Activated CD8-positive, alpha-beta memory T cell treated with anti-CD3 and anti-CD28 coated beads, Interleukin-2, amount 50 U/mL, for 4 hours (primary cell): ENCODE measurements at regions not wholly inside any gene's neighbourhood (a gene's known extent, or its start where the extent isn't known, plus 50 kb on each side); places are given as distances from the start of the nearest gene placed in this dataset.

Source experiments
- DNase-seq: peaks from one replicate; pipeline ENCODE4 v3.0.0-alpha.2; 2020

- DNase-seq: no peak
Observed at GRCh38 chr16:80418517-80419355, 122.1 kb upstream of the DYNLRB2 start.

GRCh38 chr16:80417706-80418271 lies 123.0 kb upstream of the DYNLRB2 start:
- DNase-seq: no peak

DNA sequence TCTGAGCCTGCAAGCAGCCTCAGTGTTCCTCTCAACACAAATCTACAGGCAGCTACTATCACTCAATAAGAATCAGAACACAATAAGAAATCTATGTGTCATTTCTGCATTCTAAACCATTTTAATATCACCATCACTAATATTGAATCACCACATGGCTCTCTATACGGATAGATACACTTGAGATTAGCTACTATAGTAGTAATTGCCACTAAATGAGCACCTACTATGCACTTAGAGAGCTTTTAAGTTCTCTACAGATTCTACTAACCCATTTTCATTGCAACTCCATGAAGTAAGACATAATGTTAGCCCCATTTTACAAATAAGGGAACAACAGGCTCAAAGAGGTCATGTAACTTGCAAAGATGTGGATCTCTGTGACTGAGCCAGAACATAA lies 132.8 kb upstream of the DYNLRB2 start:
- DNase-seq: no peak

DNA sequence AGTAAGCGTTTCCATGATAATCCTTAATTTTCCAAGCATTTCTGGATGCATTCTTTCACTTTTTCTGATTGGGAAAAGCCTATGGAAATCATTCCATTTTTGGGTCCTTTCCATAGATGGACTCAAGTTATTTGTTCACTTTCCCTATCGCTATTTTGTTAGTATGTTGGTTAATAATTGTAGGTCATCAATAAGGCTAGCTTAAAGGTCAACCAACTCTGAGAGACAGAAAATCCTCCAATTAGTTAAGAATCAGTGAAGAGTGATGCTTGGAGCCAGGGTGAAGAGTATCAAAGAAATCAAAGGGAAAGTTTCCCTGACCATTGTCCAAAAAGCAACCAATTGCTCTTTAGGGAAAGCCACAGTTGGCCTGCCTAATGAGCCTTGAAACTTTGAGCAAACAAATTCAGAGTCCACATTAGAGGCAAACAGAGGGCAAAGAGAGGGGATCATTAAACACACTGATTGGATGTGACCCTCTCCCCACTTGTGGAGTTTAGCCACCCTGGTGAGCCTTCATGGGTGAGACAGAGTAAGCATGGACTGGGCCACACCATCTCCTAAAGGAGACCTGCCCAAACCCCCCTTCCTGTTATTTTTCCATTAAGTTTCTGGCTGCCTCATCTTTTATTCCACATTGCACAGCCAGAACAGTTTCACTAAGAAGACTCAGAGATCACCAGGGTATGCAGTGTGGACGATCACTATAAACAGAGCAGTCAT lies 133.4 kb upstream of the DYNLRB2 start:
- no peak for DNase-seq

DNA sequence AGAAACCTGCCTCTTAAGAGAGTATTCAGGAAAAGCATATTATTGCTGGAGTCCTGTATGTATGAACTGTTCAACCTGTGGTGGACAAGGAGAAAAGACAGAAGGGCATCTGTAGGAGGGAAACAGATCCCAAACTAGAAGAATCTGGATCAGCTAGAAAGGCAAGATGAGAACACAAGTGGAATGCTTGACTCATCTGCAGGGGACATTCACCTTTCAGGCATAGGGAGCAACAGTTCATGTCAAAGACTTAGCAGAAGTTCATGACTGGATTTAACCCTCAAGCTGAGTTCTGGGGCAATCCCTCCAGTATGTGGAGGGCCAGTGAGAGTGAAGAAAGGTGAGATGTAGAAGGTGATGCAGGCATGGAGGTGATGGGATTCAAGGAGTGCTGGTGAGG lies 135.9 kb upstream of the DYNLRB2 start:
- DNase-seq: no peak

DNA sequence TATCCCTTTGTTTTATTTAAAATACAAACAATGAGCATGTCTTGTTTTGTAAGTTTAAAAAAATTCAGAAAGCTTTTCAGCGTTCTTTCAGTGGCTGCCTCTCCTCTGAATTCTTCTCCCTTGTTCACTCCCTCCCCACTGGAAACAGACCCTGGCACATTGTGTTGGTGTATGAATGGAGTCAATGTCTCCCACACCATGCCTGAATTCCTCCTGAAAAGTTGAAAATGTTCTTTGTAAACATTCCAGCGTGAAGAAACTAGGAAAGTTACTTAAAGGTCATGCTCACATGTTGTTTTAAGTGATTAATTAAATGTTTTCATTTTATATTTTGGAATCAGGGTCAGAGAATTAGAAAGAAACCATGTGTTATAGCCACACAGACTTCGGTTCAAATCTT lies 136.9 kb upstream of the DYNLRB2 start:
- no peak for DNase-seq

- DNase-seq: no peak
Observed at GRCh38 chr16:80390871-80391489, 149.8 kb upstream of the DYNLRB2 start.

DNA sequence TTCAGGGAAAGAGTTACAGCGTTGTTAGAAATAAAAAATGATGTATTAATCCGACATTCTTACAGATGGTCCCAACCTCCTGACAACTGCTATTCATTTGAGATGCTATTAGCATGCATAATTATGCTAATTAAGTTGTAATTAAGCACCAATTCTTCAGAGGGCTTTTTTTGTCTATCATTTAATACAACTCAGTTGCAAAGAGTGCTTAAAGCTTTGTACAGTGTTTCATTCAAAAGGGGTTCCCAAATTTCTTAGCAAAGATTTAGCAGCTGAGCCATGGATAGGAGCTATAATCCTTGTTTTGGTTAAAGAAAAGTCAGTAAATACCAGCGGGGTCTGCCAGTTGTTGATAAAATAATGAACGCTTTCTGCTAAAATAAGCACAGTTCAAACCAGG lies 150.7 kb upstream of the DYNLRB2 start:
- DNase-seq: no peak

GRCh38 chr16:80389338-80389737 lies 151.5 kb upstream of the DYNLRB2 start:
- no peak for DNase-seq

DNA sequence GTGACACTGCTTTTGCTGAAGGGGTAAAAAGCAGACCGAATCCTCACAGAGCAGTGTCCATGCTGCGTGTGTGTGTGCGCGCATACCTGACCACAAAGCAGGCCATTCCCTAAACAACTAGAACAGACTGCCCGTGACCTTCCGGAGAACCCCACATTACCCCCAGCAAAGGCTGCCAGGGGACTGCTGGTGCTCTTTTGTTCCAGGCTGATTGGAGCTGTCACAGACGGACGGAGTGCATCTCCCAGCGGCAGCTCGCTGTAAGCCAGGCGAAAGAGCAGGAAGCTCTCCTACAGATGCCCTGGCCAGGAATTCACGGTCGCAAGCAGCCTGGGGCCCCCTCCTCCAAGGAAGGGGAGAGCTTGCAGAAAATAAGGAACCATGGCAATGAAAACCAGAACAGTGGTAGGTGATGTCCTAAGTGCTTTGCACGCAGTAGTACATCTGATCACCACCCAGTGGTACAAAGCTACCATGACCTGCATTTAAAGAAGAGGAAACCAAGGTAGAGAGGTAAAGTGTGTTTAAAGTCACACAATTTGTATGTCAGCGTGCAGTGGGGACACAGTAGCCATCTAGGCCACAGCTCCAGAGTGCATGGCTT lies 153.4 kb upstream of the DYNLRB2 start:
- DNase-seq: no peak

- no peak for DNase-seq
Observed at GRCh38 chr16:80384862-80385261, 155.9 kb upstream of the DYNLRB2 start.

DNA sequence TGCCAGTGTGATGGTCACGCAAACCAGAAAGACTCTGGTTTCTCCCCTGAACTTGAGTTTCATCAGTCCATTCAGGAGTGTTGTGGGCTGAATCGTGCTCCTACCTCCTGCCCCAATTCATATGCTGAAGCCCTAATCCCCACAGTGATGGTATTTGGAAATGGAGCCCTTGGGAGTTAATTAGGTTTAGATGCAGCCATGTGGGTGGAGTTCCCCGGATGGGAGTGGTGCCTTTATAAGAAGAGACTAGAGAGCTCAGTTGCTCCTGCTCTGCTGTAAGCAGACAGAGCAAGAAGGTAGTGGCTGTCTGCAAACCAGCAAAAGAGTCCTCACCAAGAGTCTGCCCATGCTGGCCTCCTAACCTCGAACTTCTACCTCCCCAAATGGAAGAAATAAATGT lies 160.3 kb upstream of the DYNLRB2 start:
- no peak for DNase-seq

DNA sequence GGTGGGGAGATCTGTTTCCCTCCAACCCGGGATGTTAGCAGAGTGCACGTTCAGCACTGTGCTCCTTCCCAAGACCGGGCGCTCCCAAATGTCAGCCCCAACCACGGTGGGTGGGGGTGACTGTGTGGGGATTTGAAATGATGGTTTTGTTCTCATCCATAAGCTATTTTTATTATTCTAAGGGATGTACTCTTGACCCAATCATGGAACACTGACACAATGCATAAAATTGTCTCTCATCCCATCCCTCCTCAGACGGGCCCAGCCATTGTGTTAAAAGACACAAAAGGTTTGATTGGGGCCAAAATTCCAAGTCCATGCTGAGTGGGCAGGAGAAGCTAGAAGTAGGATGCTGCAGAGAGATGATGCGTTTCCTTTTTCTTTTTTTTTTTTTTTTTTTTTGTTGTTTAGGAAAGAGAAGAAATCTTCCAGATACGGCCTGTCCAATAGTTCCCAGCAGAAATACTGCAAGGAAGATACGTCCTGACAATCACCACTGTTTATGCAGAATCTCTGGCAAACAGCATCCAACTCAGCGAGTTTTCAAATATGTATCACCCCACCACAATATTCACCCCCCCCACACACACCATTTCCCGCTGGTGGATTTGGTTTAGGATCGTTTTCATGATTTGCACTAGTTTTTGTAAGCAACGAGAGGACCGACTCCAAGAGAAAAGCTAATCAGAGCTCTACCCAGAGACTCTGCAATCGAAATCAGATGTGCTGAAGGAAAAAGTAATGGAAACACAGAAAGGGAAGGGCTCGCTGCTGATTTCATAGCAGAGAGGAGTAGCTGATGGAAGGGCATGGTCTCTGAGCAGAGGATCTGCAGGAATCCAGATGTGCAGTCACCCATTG lies 163.5 kb upstream of the DYNLRB2 start:
- DNase-seq: no peak

- DNase-seq: no peak
Observed at GRCh38 chr16:80375973-80376372, 164.8 kb upstream of the DYNLRB2 start.

DNA sequence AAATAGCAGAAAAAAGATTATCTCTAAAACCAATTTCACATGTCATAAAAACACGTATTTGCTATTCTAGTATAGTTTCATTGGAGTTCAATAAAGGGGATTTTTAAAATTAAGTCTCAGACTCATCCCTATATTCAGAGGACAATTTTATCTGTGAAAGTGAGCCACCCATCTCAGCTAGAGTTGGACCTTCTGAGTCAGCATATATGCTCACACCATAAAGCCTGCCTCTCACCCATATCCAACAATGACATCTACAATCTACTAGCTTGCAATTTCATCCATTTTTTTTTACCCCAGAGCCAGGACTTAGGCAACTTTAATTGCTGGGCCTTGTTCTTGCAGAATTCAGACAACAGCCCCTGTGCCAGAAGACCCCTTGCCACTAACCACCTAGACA lies 165.3 kb upstream of the DYNLRB2 start:
- DNase-seq: no peak

DNA sequence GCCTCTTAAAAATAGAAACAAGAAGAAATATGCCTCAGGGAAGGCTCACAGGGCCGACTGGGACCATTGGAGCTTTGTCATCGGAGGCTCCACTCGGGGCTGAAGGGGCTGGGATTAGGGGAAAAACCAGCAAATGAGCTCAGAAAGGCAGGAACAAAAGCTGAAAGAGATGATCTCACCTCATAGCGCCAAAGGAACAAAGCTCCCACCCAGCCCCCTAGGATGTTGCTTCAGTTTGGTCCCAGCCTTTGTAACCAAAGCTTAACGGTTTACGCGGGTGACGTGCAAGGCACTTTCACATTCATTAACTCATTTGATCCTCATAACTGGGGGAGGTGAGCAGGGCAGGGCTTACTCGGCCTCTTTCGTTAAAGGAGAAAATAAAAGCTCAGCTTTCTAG lies 168.5 kb upstream of the DYNLRB2 start:
- no peak for DNase-seq

- no peak for DNase-seq
Observed at GRCh38 chr16:80369138-80369958, 171.4 kb upstream of the DYNLRB2 start.

GRCh38 chr16:80367037-80367658 lies 173.6 kb upstream of the DYNLRB2 start:
- DNase-seq: no peak

- DNase-seq: no peak
Observed at GRCh38 chr16:80366023-80366422, 174.8 kb upstream of the DYNLRB2 start.

- DNase-seq: no peak
Observed at GRCh38 chr16:80362816-80363215, 178.0 kb upstream of the DYNLRB2 start.

DNA sequence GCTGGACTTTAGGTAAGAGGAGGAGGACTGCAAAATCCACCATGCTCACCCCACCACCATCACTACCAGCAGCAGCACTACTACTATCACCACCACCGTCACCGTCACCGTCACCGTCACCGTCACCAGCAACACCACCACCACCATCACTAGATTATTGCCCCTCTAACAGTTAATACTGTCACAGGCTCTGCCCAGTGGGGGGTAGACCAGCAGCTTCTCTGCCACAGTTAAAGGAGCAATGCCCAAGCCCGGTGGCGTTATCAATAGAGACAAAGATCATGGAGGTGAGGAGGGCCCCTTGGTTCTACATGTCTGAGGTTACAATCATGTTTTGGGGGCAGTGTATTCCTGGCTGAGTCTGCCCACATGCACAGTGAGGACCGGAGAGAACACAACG lies 184.4 kb upstream of the DYNLRB2 start:
- no peak for DNase-seq
